ENCODE measurements at regions not wholly inside any gene's neighbourhood (a gene's known extent, or its start where the extent isn't known, plus 50 kb on each side); places are given as distances from the start of the nearest gene placed in this dataset.

DNA sequence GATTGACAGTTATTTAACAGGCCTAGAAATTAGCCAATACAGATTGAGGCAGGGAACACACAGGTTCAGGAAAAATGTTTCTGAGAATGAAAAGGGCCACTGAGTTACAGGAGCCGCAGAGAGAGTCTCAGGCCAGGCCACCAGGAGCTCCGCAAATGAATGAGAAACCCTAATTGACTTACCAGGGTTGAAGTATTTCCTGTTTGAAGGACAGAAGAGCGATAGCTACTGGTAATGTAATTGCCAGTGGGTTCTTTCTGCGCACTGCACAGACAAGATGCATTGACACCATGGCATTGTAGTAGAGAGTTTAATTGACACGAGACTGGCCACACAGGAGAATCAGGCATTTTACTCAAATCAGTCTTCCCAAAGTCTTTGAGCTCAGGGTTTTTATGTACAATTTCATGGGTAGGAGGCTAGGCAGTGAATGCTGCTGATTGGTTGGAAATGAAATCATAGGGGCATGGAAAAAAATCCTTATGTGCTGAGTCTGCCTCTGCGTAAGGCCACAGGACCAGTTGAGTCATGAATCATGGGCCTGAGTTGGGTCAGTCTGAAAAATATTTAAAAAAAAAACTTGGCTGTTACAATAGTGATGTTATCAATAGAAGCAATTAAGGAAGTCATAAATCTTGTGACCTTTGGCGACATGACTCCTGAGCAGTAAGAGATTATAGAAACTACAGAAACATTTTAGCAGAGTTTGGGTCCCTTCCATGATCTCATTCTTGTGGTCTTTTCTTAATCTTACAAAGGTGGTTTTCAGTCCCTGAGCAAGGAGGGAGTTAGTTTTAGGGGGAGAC lies 203.8 kb downstream of the CASP12 start:
- Histone ChIP-seq H4K91ac (ENCODE audit: insufficient read depth, low read depth, low read length) (no peak overlapping the region), H3K4me1 (ENCODE audit: control insufficient read depth, insufficient read depth, low read length) (no peaks in the 10 kb centered on the region), H2AFZ (replicated peaks; ENCODE audit: low read length, poor library complexity) (peak overlapping the region; percentile 34), H2BK15ac (ENCODE audit: low read depth, low read length) (no peak overlapping the region; the same call in 2 of the 3 replicates), H3K27me3 (ENCODE audit: control insufficient read depth, insufficient read depth, low read length) (no peaks in the 10 kb centered on the region), H3K27ac (ENCODE audit: insufficient read depth, low read length) (no peak overlapping the region), H4K5ac (ENCODE audit: low read depth, low read length) (no peak overlapping the region), H3K4me2 (ENCODE audit: low read depth, low read length) (no peak overlapping the region), H2BK20ac (ENCODE audit: low read depth, low read length) (0 out of 2 replicates have a peak overlapping the region, but pooled peaks have one; percentile 28), H3K56ac (ENCODE audit: extremely low read depth, insufficient read depth, low read length) (no peak overlapping the region), H2BK5ac (ENCODE audit: low read depth, low read length, poor library complexity, severe bottlenecking) (no peak overlapping the region), H4K20me1 (ENCODE audit: insufficient read depth, low read length) (no peaks in the 10 kb centered on the region), H3K79me1 (ENCODE audit: low read depth in 1 of 2, low read length in 2 of 2) (no peaks in the 10 kb centered on the region), H3K9me1 (ENCODE audit: insufficient read depth, low read length) (no peaks in the 10 kb centered on the region), H4K8ac (ENCODE audit: low read depth in 2 of 2, low read length in 2 of 2) (0 out of 4 replicates have a peak overlapping the region, but pooled peaks of 1 of the 2 experiments have one; percentile 2), H2AK9ac (replicated peaks; ENCODE audit: low read depth, low read length, poor library complexity) (no peak overlapping the region), H3K9me3 (ENCODE audit: control insufficient read depth, insufficient read depth, low read length) (no peaks in the 10 kb centered on the region), H3K4ac (ENCODE audit: low read depth, low read length) (no peak overlapping the region), H3K4me3 (ENCODE audit: insufficient read depth, low read depth, low read length) (no peak overlapping the region), H2BK120ac (ENCODE audit: low read depth, low read length) (no peak overlapping the region; the same call in 1 of the 2 replicates), H3K18ac (ENCODE audit: low read depth, low read length) (no peak overlapping the region), H3K36me3 (ENCODE audit: control insufficient read depth, insufficient read depth, low read length) (no peaks in the 10 kb centered on the region), H3K23ac (ENCODE audit: low read depth, low read length) (no peak overlapping the region), H3K14ac (replicated peaks; ENCODE audit: low read depth, low read length) (0 out of 2 replicates have a peak overlapping the region, but pooled peaks have one; percentile 32), H2AK5ac (ENCODE audit: low read depth, low read length) (no peak overlapping the region), H3K9ac (ENCODE audit: low read depth, low read length) (no peak overlapping the region)
- dilution Hi-C loops (cut with HindIII; ENCODE audit: low sequenced_read_pairs, unreplicated experiment) (no loop called here), in situ Hi-C loops (cut with MboI; ENCODE audit: low sequenced_read_pairs) (no loop called here), intact Hi-C loops (cut with micrococcal nuclease) (no loop called here)
- ChIA-PET POLR2A (ENCODE audit: unreplicated experiment) (no interaction called here), CTCF (no interaction called here)
- no TSS peak for BruUV-seq (replicated peaks)
- DNase-seq (peak; percentile 88), ATAC-seq (ENCODE audit: low read depth) (peak; percentile 61)
- TF ChIP-seq, protein P1, sequence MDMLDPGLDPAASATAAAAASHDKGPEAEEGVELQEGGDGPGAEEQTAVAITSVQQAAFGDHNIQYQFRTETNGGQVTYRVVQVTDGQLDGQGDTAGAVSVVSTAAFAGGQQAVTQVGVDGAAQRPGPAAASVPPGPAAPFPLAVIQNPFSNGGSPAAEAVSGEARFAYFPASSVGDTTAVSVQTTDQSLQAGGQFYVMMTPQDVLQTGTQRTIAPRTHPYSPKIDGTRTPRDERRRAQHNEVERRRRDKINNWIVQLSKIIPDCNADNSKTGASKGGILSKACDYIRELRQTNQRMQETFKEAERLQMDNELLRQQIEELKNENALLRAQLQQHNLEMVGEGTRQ (IDR thresholded peaks at IDR 0.05; ENCODE audit: low read depth, low read length): no peak
- TF ChIP-seq CEBPB (IDR thresholded peaks at IDR 0.05; ENCODE audit: low read depth, low read length): no peak
- TF ChIP-seq FOS (IDR thresholded peaks at IDR 0.05; ENCODE audit: low read depth, low read length): 0 out of 2 replicates have a peak, but pooled peaks have one; percentile 20
- 77% methylated on average over 4 of the region's 7 CpGs; no CpG with 5 or more reads in 1 of the 2 experiments for WGBS, 2 experiments (ENCODE audit: extremely low coverage in 2 of 2, insufficient read length in 1 of 2)

Data from IMR-90 (cell line).